Panc1 (cell line): ENCODE measurements at regions not wholly inside any gene's neighbourhood (a gene's known extent, or its start where the extent isn't known, plus 50 kb on each side); places are given as distances from the start of the nearest gene placed in this dataset.

Source experiments
- POLR2AphosphoS5 ChIP-seq: IDR thresholded peaks from 2 replicates; pipeline ENCODE4 v1.6.1; 2012; ENCODE audit warnings: mild to moderate bottlenecking, low read depth, low read length, moderate library complexity
- TF ChIP-seq, protein P1 (sequence below): fragments of 450-650 bp; IDR thresholded peaks from 2 replicates; pipeline ENCODE4 v1.5.1; 2017; ENCODE audit warnings: mild to moderate bottlenecking

DNA sequence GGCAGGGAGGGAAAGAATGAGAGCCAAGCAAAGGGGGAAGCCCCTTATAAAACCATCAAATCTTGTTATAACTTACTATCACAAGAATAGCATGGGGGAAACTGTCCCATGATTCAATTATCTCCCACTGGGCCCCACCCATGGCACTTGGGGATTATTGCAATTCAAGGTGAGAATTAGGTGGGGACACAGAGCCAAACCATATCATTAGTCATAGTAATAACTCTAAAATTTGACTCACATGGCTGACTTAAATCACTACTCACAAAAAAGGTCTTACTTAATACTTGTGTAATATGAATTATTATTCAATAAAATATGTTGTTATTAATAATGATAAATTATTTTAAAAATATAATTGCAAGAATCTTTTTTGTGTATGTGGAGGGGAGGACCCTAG is 178.1 kb upstream of the TCF21 start:
- TF ChIP-seq, protein P1, sequence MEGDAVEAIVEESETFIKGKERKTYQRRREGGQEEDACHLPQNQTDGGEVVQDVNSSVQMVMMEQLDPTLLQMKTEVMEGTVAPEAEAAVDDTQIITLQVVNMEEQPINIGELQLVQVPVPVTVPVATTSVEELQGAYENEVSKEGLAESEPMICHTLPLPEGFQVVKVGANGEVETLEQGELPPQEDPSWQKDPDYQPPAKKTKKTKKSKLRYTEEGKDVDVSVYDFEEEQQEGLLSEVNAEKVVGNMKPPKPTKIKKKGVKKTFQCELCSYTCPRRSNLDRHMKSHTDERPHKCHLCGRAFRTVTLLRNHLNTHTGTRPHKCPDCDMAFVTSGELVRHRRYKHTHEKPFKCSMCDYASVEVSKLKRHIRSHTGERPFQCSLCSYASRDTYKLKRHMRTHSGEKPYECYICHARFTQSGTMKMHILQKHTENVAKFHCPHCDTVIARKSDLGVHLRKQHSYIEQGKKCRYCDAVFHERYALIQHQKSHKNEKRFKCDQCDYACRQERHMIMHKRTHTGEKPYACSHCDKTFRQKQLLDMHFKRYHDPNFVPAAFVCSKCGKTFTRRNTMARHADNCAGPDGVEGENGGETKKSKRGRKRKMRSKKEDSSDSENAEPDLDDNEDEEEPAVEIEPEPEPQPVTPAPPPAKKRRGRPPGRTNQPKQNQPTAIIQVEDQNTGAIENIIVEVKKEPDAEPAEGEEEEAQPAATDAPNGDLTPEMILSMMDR: no peak
- no peak for TF ChIP-seq POLR2AphosphoS5
